NCI-H510A treated with DMSO at 0.1 percent for 48 hours (cell line): ENCODE measurements at regions not wholly inside any gene's neighbourhood (a gene's known extent, or its start where the extent isn't known, plus 50 kb on each side); places are given as distances from the start of the nearest gene placed in this dataset.
"Not testable (repeated sequence)": the region's sequence is repeated elsewhere in the genome, so short reads cannot be mapped to it uniquely, and the experiment has no call there.

Experiments
- DNase-seq: peaks from one replicate; lab custom pipeline; 2025; lab: John Stamatoyannopoulos, UW

GRCh38 chr4:15291122-15291521, 136.7 kb upstream of the C1QTNF7 start:
- no peak for DNase-seq

- no peak for DNase-seq
Observed at GRCh38 chr4:15293711-15294110, 134.1 kb upstream of the C1QTNF7 start.

- DNase-seq, result no peak
Observed at GRCh38 chr4:15294202-15294601, 133.6 kb upstream of the C1QTNF7 start.

DNA sequence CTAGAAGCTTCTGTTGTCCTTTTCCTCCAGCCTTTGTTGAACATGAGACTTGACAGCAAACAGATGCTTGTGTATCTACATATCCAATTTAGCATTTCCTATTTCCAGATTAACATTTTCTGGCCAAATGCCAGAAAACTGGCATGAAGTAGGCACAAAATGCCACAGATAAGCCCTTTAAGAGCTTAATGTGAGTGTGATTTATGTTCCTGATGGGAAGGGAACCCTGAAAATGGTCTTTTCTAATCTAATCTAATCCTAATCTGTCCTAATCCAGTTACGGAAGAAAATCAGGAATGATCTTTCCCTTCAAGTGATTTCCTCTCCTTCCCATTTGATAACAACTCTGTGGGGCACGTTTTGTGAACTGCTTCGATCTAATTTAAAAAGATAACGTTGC, 133.0 kb upstream of the C1QTNF7 start:
- no peak for DNase-seq

GRCh38 chr4:15295421-15296162, 132.2 kb upstream of the C1QTNF7 start:
- no peak for DNase-seq

- DNase-seq, result no peak
Observed at GRCh38 chr4:15297344-15297743, 130.5 kb upstream of the C1QTNF7 start.

DNA sequence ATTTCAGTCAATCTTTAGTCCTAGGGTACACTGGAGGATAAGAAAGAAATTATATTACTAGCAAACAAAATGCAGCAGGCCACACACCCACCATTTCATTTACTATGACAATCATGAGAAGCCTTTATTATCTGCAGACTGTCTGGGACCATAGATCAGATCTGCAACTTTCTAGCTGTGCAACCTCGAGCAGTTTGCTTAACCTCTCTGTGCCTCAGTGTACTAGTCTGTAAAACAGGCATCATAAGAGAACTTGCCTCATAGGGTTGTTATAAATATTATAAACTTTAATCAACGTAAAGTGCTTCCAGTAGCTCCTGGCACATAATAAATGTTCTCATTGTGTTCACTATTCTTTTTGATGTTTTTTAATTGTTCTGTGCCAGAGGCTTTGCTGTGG, 128.2 kb upstream of the C1QTNF7 start:
- no peak for DNase-seq

DNA sequence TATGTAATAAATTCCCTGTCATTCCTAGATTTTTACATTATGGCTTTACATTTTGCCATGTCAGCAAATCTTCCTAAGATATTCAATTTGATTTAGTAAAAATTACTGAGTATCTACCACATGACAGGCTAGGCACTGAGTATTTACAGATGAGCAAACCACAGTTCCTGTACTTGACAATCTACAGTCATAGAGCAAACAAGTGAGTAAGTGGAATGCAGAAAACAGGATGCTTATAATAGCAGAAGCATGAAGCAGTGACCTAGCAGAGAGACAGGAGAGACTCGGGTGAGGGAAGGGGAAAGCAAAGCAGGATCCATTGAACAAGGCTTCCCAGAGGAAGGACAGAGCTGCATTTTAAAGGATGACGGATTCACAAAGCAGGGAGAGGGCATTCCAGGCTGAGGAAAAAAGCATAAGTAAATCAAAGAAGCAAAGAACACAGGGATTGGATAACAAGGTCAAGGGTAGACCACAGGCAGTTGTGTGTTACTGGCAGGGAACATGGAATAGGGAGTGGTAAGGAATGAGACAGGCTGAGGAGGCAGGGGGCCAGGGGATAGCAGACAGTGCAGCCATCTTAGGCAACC, 124.7 kb upstream of the C1QTNF7 start:
- DNase-seq, result peak; percentile 67

- DNase-seq, result no peak
Observed at GRCh38 chr4:15314974-15315373, 112.9 kb upstream of the C1QTNF7 start.

GRCh38 chr4:15317246-15317645, 110.6 kb upstream of the C1QTNF7 start:
- no peak for DNase-seq

- no peak for DNase-seq
Observed at GRCh38 chr4:15318621-15319348, 109.0 kb upstream of the C1QTNF7 start.

DNA sequence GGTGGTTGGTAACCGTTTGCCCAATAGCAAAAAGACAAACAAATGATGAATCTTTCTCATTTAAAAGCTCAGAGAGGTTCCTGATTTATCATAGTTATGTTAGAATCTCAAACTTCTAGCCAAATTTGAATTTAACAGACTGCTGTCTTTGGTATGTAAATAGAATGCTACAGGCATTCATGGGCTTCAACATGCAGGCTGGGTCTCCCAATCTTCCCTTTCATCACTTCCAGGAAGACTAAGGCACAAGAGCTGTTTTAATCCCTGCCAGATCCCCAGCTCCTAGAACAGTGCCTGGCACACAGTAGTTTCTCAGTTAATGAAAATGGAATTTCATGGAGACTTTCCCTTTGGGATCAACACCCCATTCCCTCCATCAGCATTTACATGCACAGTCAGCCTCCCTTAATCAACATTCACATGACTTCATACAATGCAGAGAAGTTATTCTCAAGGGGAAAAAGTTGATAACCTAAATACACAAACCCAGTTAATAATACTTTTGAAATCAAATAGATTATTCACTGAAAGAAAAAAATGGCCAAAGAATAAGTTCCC, 107.6 kb upstream of the C1QTNF7 start:
- no peak for DNase-seq

- DNase-seq, result no peak
Observed at GRCh38 chr4:15322006-15322405, 105.8 kb upstream of the C1QTNF7 start.

- no peak for DNase-seq
Observed at GRCh38 chr4:15325987-15326386, 101.8 kb upstream of the C1QTNF7 start.

GRCh38 chr4:15327311-15328298, 100.2 kb upstream of the C1QTNF7 start:
- DNase-seq, result no peak

DNA sequence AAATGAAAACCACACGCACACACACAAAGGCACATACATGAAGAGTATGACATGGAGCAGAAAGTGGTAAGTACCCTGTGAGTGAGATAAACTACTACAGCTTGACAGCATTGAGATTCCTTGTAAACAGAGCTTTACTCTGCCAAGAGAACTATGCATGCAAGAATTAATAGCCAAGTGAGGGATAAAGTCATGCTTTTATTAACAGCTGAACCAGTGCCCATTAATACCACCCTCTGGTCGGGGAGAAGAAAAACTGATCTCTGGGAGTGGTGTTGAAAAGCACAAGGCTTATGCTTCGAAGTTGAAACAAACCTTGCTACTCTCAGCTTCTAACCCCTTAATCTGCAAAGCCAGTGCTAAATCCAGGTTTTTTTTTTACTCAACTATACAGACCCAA, 95.9 kb upstream of the C1QTNF7 start:
- DNase-seq, result no peak

DNA sequence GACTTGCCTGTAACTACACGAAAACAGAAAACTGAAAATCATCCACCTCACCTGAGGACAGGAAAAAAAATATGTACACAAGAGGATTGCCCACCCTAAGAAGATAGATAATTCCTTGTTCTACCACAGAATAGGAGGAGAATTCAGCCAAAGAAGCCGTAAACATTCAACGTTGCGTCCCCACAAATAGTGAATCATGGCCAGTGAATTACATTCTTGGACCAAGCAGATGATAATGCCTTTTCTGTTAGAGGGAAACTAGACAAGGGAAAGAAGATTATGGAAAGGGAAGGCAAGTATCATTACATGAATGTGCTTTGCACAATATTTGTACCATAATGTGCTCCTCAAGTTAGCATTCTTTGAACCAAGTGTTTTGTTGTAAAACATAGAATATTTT, 95.5 kb upstream of the C1QTNF7 start:
- DNase-seq, result no peak

DNA sequence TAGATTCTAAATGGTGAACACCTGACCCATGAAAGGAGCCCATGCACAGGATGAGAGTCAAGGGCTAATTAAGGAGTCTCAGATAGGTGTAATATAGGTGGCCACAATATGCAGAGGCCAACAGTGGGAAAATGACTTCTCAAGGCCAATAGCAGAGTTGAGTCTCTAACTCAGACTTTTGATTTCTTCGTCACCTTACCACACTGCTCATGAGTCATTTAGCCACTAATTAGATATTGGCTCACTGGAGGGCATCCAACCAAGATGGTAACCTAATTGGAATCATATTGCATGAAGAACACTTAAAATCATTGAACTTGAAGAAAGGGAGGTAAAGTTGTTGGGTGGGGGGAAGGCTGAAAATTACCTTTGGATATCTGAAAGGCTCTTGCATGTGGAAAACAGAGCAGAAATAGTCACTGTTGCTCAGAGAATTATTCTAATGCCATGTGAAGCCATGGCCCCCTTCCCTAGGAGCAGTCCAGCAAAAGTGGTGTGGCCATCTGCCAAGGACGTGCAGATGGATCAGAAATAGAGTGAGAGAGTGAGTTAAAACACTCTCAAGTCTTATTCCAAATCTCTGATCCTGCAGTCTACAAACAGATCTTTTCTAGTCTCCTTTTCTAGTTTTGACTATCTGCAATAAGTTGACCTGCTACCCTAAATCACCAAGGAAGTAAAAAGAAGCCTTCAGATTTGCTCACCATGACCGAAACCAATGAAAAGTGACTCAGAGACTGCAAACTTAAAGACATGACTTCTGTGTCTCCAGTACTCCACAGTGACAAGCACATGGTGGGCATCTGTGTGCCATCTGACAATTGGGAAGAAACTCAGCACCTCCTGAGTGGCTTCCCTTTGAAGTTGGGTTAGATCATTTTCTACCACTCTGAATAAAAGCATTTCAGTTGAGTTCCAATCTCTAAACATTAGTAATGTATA, 93.9 kb upstream of the C1QTNF7 start:
- no peak for DNase-seq

GRCh38 chr4:15336410-15337167, 91.2 kb upstream of the C1QTNF7 start:
- no peak for DNase-seq

- not testable (repeated sequence) for DNase-seq
Observed at GRCh38 chr4:15337168-15337657, 90.6 kb upstream of the C1QTNF7 start.
